ENCODE measurements at regions not wholly inside any gene's neighbourhood (a gene's known extent, or its start where the extent isn't known, plus 50 kb on each side); places are given as distances from the start of the nearest gene placed in this dataset.

- H3K4me1 Mint-ChIP-seq = no peaks in the 10 kb centered on the region
- H3K79me2 ChIP-seq (ENCODE audit: insufficient read depth, low read length) = no peaks in the 10 kb centered on the region
- H3K4me2 ChIP-seq (replicated peaks; ENCODE audit: extremely low read depth, low read length, poor library complexity, severe bottlenecking) = no peak overlapping the region
- no peak overlapping the region for H3K27ac ChIP-seq (ENCODE audit: low read depth in 1 of 2, low read length in 2 of 2)
- H3K9me3 Mint-ChIP-seq = peaks cover 0 to 2% (median 0%) of the 10 kb centered on the region in 7 donors
- no peak overlapping the region for H2AFZ ChIP-seq (ENCODE audit: insufficient read depth, low read depth, low read length, poor library complexity, severe bottlenecking)
- no peak overlapping the region for H3K9ac ChIP-seq (ENCODE audit: insufficient read depth, low read length, poor library complexity, severe bottlenecking)
- intact Hi-C loops (cut with micrococcal nuclease) = no loop called here
- DNase-seq = no peak
- H3K36me3 Mint-ChIP-seq = no peaks in the 10 kb centered on the region
- TF ChIP-seq CTCF (IDR thresholded peaks at IDR 0.05) = no peak
- no peak overlapping the region for H3K27ac Mint-ChIP-seq
- H3K36me3 ChIP-seq (replicated peaks in 1 of 2; ENCODE audit: control insufficient read depth in 1 of 2, insufficient read depth in 2 of 2, low read length in 2 of 2) = no peaks in the 10 kb centered on the region
- no peaks in the 10 kb centered on the region for H3K27me3 Mint-ChIP-seq (ENCODE audit: low read depth in 3 of 3)
- no peaks in the 10 kb centered on the region for H4K20me1 ChIP-seq (ENCODE audit: insufficient read depth, low read length)
- no peaks in the 10 kb centered on the region for H3K9me3 ChIP-seq (replicated peaks in 1 of 2; ENCODE audit: control insufficient read depth in 1 of 2, insufficient read depth in 1 of 2, low read length in 2 of 2)
- H3K4me3 Mint-ChIP-seq = no peak overlapping the region
- WGBS (ENCODE audit: insufficient coverage) = 100% methylated on average over 1 of the region's 2 CpGs
- no peak overlapping the region for H3K4me3 ChIP-seq (replicated peaks in 1 of 3; ENCODE audit: low read depth in 2 of 3, low read length in 3 of 3)
- H3K4me1 ChIP-seq (ENCODE audit: control insufficient read depth in 1 of 2, insufficient read depth in 2 of 2, low read length in 2 of 2) = no peaks in the 10 kb centered on the region
- H3K27me3 ChIP-seq (ENCODE audit: control insufficient read depth in 2 of 2, insufficient read depth in 2 of 2, low read length in 2 of 2) = no peaks in the 10 kb centered on the region
Measured at GRCh38 chr18:73487966-73488365, 620.2 kb upstream of the NETO1 start.

GRCh38 chr18:73485166-73485565 is 617.4 kb upstream of the NETO1 start:
- no peaks in the 10 kb centered on the region for H3K79me2 ChIP-seq (ENCODE audit: insufficient read depth, low read length)
- H3K4me1 ChIP-seq (ENCODE audit: control insufficient read depth in 1 of 2, insufficient read depth in 2 of 2, low read length in 2 of 2) = no peaks in the 10 kb centered on the region
- H3K9me3 Mint-ChIP-seq = peaks cover 0 to 2% (median 0%) of the 10 kb centered on the region in 7 donors
- no peak overlapping the region for H3K4me3 ChIP-seq (replicated peaks in 1 of 3; ENCODE audit: low read depth in 2 of 3, low read length in 3 of 3)
- H3K4me1 Mint-ChIP-seq = no peaks in the 10 kb centered on the region
- no peaks in the 10 kb centered on the region for H3K9me3 ChIP-seq (replicated peaks in 1 of 2; ENCODE audit: control insufficient read depth in 1 of 2, insufficient read depth in 1 of 2, low read length in 2 of 2)
- WGBS (ENCODE audit: insufficient coverage) = 100% methylated on average over 1 of the region's 3 CpGs
- no peak for TF ChIP-seq CTCF (IDR thresholded peaks at IDR 0.05)
- H3K27me3 ChIP-seq (ENCODE audit: control insufficient read depth in 2 of 2, insufficient read depth in 2 of 2, low read length in 2 of 2) = no peaks in the 10 kb centered on the region
- H3K27ac Mint-ChIP-seq = no peak overlapping the region
- no peaks in the 10 kb centered on the region for H3K36me3 Mint-ChIP-seq
- intact Hi-C loops (cut with micrococcal nuclease) = no loop called here
- H4K20me1 ChIP-seq (ENCODE audit: insufficient read depth, low read length) = no peaks in the 10 kb centered on the region
- H3K9ac ChIP-seq (ENCODE audit: insufficient read depth, low read length, poor library complexity, severe bottlenecking) = no peak overlapping the region
- H2AFZ ChIP-seq (ENCODE audit: insufficient read depth, low read depth, low read length, poor library complexity, severe bottlenecking) = no peak overlapping the region
- H3K4me3 Mint-ChIP-seq = no peak overlapping the region
- no peak for DNase-seq
- no peak overlapping the region for H3K4me2 ChIP-seq (replicated peaks; ENCODE audit: extremely low read depth, low read length, poor library complexity, severe bottlenecking)
- H3K27me3 Mint-ChIP-seq (ENCODE audit: low read depth in 3 of 3) = no peaks in the 10 kb centered on the region
- no peaks in the 10 kb centered on the region for H3K36me3 ChIP-seq (replicated peaks in 1 of 2; ENCODE audit: control insufficient read depth in 1 of 2, insufficient read depth in 2 of 2, low read length in 2 of 2)
- H3K27ac ChIP-seq (ENCODE audit: low read depth in 1 of 2, low read length in 2 of 2) = no peak overlapping the region

Measured in CD14-positive monocyte (primary cell).